Esophagus muscularis mucosa (tissue), 4 donors: ENCODE measurements at regions not wholly inside any gene's neighbourhood (a gene's known extent, or its start where the extent isn't known, plus 50 kb on each side); places are given as distances from the start of the nearest gene placed in this dataset.

ENCODE experiments used
- DNase-seq: peaks from one replicate; pipeline ENCODE4 v3.0.0-alpha.2; 2017; ENCODE audit errors: extremely low spot score
- H3K27ac ChIP-seq, 4 donors: fragments of 200-600 bp; sonication (generic); replicated peaks in 1 of 4; 1 replicate in 3 of 4; 2 replicates in 1 of 4; pipeline ENCODE4 v1.5.1; 2016 to 2019; ENCODE audit warnings: mild to moderate bottlenecking in 1 of 4
- H3K27me3 ChIP-seq, 4 donors: fragments of 200-600 bp; sonication (generic); one replicate each; pipeline versions ENCODE4 v1.5.1 to v1.6.0; 2016 to 2019
- H3K36me3 ChIP-seq, 4 donors: fragments of 200-600 bp; sonication (generic); one replicate each; pipeline ENCODE4 v1.5.1; 2016 to 2019
- H3K4me1 ChIP-seq, 4 donors: fragments of 200-600 bp; sonication (generic); one replicate each; pipeline ENCODE4 v1.5.1; 2016 to 2019
- H3K4me3 ChIP-seq, 4 donors: fragments of 200-600 bp; sonication (generic); 1 replicate in 2 of 4; 2 replicates in 2 of 4; pipeline ENCODE4 v1.5.1; 2016 to 2019; ENCODE audit warnings: mild to moderate bottlenecking in 4 of 4, moderate library complexity in 1 of 4
- H3K9me3 ChIP-seq, 4 donors: fragments of 200-600 bp; sonication (generic); 1 replicate in 3 of 4; 2 replicates in 1 of 4; pipeline ENCODE4 v1.5.1; 2016 to 2019
- CTCF ChIP-seq, 3 experiments: fragments of 200-600 bp in 2 of 3; fragments of 450-650 bp in 1 of 3; sonication (generic) in 2 of 3; IDR thresholded peaks; one replicate each; pipeline ENCODE4 v1.5.1; 2017 to 2019; ENCODE audit warnings: antibody characterized with exemption in 3 of 3, mild to moderate bottlenecking in 2 of 3, moderate library complexity in 1 of 3
- EP300 ChIP-seq: sonication (generic); formaldehyde crosslinking; IDR thresholded peaks from one replicate; pipeline ENCODE4 v1.6.1; 2017; ENCODE audit warnings: antibody characterized with exemption
- POLR2A ChIP-seq: fragments of 450-650 bp; IDR thresholded peaks from one replicate; pipeline ENCODE4 v1.6.1; 2017; ENCODE audit warnings: antibody characterized with exemption, moderate library complexity, mild to moderate bottlenecking, low read depth
- POLR2AphosphoS5 ChIP-seq, 2 donors: sonication (generic); formaldehyde crosslinking; IDR thresholded peaks; one replicate each; pipeline ENCODE4 v1.6.1; 2017; ENCODE audit warnings: antibody characterized with exemption in 2 of 2
- WGBS: methylation state at CpG from one replicate; pipeline ENCODE4 v1.1.5; 2018; 5-methylcytosine and 5-hydroxymethylcytosine counted together
- intact Hi-C: fragments of 100-400 bp; cut with DNase I; formaldehyde crosslinking; loops from one replicate; pipeline ENCODE4 v1.15.1; 2023

- H3K4me1 ChIP-seq, result no peaks in the 10 kb centered on the region
- intact Hi-C loops, result no loop called here
- no peaks in the 10 kb centered on the region for H3K36me3 ChIP-seq
- no peaks in the 10 kb centered on the region for H3K9me3 ChIP-seq
- no peaks in the 10 kb centered on the region for H3K27me3 ChIP-seq
- 94% methylated on average over 6 of the region's 8 CpGs for WGBS
- H3K4me3 ChIP-seq, result no peak overlapping the region
- H3K27ac ChIP-seq, result no peak overlapping the region
- no peak for DNase-seq
- no peak for TF ChIP-seq POLR2AphosphoS5 (IDR thresholded peaks at IDR 0.05)
- no peak for TF ChIP-seq EP300
- TF ChIP-seq CTCF (IDR thresholded peaks at IDR 0.05), result no peak
- TF ChIP-seq POLR2A, result no peak
These were observed 127.1 kb downstream of the ZIC5 start for GRCh38 chr13:99844421-99844820.

GRCh38 chr13:99843872-99844271 is 127.7 kb downstream of the ZIC5 start:
- DNase-seq, result no peak
- Histone ChIP-seq H3K27ac (no peak overlapping the region), H3K4me1 (no peaks in the 10 kb centered on the region), H3K36me3 (no peaks in the 10 kb centered on the region), H3K27me3 (no peaks in the 10 kb centered on the region), H3K9me3 (no peaks in the 10 kb centered on the region), H3K4me3 (no peak overlapping the region)
- TF ChIP-seq POLR2AphosphoS5 (IDR thresholded peaks at IDR 0.05), result no peak
- TF ChIP-seq EP300, result no peak
- no peak for TF ChIP-seq POLR2A
- TF ChIP-seq CTCF (IDR thresholded peaks at IDR 0.05), result no peak
- intact Hi-C loops, result no loop called here
- WGBS, result 91% methylated on average over 9 of the region's 9 CpGs

DNA sequence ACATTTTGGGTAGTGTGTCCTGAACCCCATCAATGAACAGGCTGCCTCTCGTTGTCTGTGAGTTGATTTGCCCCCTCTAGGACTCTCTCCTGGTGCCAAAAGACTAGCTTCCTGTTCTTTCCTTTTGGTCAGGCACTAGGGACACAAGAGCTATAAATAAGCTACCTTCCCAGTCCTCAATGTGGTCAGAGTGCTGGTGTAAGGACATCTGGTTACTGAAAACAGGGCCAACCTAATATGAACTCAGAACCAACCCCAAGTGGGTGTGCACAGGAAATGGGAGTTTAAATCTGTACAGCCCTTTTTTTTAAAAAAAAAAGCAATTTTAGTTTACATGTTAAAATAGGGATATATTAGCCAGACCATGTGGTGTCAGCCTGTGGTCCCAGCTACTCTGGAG is 129.2 kb downstream of the ZIC5 start:
- no peaks in the 10 kb centered on the region for H3K4me1 ChIP-seq
- H3K4me3 ChIP-seq, result no peak overlapping the region
- intact Hi-C loops, result no loop called here
- H3K9me3 ChIP-seq, result no peaks in the 10 kb centered on the region
- TF ChIP-seq EP300 (no peak), CTCF (IDR thresholded peaks at IDR 0.05) (no peak), POLR2A (no peak), POLR2AphosphoS5 (IDR thresholded peaks at IDR 0.05) (no peak)
- H3K27me3 ChIP-seq, result no peaks in the 10 kb centered on the region
- no peak overlapping the region for H3K27ac ChIP-seq
- no peak for DNase-seq
- no peaks in the 10 kb centered on the region for H3K36me3 ChIP-seq
- WGBS, result 31% methylated on average over 1 of the region's 1 CpG

- TF ChIP-seq POLR2A (no peak), EP300 (no peak), POLR2AphosphoS5 (IDR thresholded peaks at IDR 0.05) (no peak), CTCF (IDR thresholded peaks at IDR 0.05) (no peak)
- Histone ChIP-seq H3K9me3 (no peaks in the 10 kb centered on the region), H3K4me3 (no peak overlapping the region), H3K27me3 (no peaks in the 10 kb centered on the region), H3K4me1 (no peaks in the 10 kb centered on the region), H3K36me3 (no peaks in the 10 kb centered on the region), H3K27ac (no peak overlapping the region)
- intact Hi-C loops, result no loop called here
- no peak for DNase-seq
- 96% methylated on average over 4 of the region's 4 CpGs for WGBS
These were observed 135.3 kb downstream of the ZIC5 start for GRCh38 chr13:99836291-99836690.

GRCh38 chr13:99835442-99835841 is 136.1 kb downstream of the ZIC5 start:
- H3K4me1 ChIP-seq, result no peaks in the 10 kb centered on the region
- no peaks in the 10 kb centered on the region for H3K36me3 ChIP-seq
- H3K27me3 ChIP-seq, result no peaks in the 10 kb centered on the region
- intact Hi-C loops, result no loop called here
- no CpG with 5 or more reads among the region's 1 CpG for WGBS
- no peak overlapping the region for H3K4me3 ChIP-seq
- no peak overlapping the region for H3K27ac ChIP-seq
- no peak for DNase-seq
- H3K9me3 ChIP-seq, result no peaks in the 10 kb centered on the region
- TF ChIP-seq POLR2A, result no peak
- TF ChIP-seq EP300, result no peak
- TF ChIP-seq CTCF (IDR thresholded peaks at IDR 0.05), result no peak
- TF ChIP-seq POLR2AphosphoS5 (IDR thresholded peaks at IDR 0.05), result no peak
